Peyer's patch (tissue), 4 donors: ENCODE measurements at regions not wholly inside any gene's neighbourhood (a gene's known extent, or its start where the extent isn't known, plus 50 kb on each side); places are given as distances from the start of the nearest gene placed in this dataset.

Experiments
- DNase-seq, 3 donors: peaks; one replicate each; pipeline ENCODE4 v3.0.0-alpha.2; 2017 to 2019
- H3K27ac ChIP-seq, 4 donors: fragments of 200-600 bp; sonication (generic); one replicate each; pipeline ENCODE4 v1.5.1; 2016 to 2019
- H3K27me3 ChIP-seq, 2 donors: fragments of 200-600 bp; sonication (generic); one replicate each; pipeline ENCODE4 v1.5.1; 2019
- H3K36me3 ChIP-seq, 3 donors: fragments of 200-600 bp; sonication (generic); one replicate each; pipeline ENCODE4 v1.5.1; 2016 to 2019
- H3K4me1 ChIP-seq, 4 donors: fragments of 200-600 bp; sonication (generic); one replicate each; pipeline ENCODE4 v1.5.1; 2016 to 2019
- H3K4me3 ChIP-seq, 4 donors: fragments of 200-600 bp; sonication (generic); 1 replicate in 3 of 4; 2 replicates in 1 of 4; pipeline ENCODE4 v1.5.1; 2016 to 2019; ENCODE audit warnings: mild to moderate bottlenecking in 1 of 4
- H3K9me3 ChIP-seq, 4 donors: fragments of 200-600 bp; sonication (generic); one replicate each; pipeline ENCODE4 v1.5.1; 2016 to 2019; ENCODE audit warnings: mild to moderate bottlenecking in 1 of 4
- CTCF ChIP-seq, 6 experiments: fragments of 450-650 bp in 4 of 6; fragments of 200-600 bp in 2 of 6; sonication (generic) in 1 of 6; IDR thresholded peaks; one replicate each; pipeline ENCODE4 v1.5.1; 2017 to 2019; ENCODE audit warnings: antibody characterized with exemption in 6 of 6, mild to moderate bottlenecking in 3 of 6, moderate library complexity in 1 of 6
- POLR2A ChIP-seq, 2 donors: fragments of 450-650 bp; IDR thresholded peaks; one replicate each; pipeline ENCODE4 v1.5.1; 2017; ENCODE audit warnings: antibody characterized with exemption in 2 of 2, mild to moderate bottlenecking in 2 of 2, moderate library complexity in 2 of 2

GRCh38 chr2:192887337-192887736 is 692.6 kb upstream of the TMEFF2 start:
- H3K9me3 ChIP-seq = no peaks in the 10 kb centered on the region
- H3K36me3 ChIP-seq = no peaks in the 10 kb centered on the region
- H3K4me1 ChIP-seq = no peaks in the 10 kb centered on the region
- TF ChIP-seq POLR2A (IDR thresholded peaks at IDR 0.05) (no peak), CTCF (IDR thresholded peaks at IDR 0.05) (no peak)
- no peaks in the 10 kb centered on the region for H3K27me3 ChIP-seq
- DNase-seq = no peak
- no peak overlapping the region for H3K4me3 ChIP-seq
- H3K27ac ChIP-seq = no peak overlapping the region

- H3K36me3 ChIP-seq = no peaks in the 10 kb centered on the region
- no peaks in the 10 kb centered on the region for H3K4me1 ChIP-seq
- no peaks in the 10 kb centered on the region for H3K27me3 ChIP-seq
- TF ChIP-seq CTCF (IDR thresholded peaks at IDR 0.05) = no peak
- TF ChIP-seq POLR2A (IDR thresholded peaks at IDR 0.05) = no peak
- H3K27ac ChIP-seq = no peak overlapping the region
- no peak for DNase-seq
- H3K9me3 ChIP-seq = no peaks in the 10 kb centered on the region
- no peak overlapping the region for H3K4me3 ChIP-seq
Measured at GRCh38 chr2:192886636-192887035, 691.9 kb upstream of the TMEFF2 start.

DNA sequence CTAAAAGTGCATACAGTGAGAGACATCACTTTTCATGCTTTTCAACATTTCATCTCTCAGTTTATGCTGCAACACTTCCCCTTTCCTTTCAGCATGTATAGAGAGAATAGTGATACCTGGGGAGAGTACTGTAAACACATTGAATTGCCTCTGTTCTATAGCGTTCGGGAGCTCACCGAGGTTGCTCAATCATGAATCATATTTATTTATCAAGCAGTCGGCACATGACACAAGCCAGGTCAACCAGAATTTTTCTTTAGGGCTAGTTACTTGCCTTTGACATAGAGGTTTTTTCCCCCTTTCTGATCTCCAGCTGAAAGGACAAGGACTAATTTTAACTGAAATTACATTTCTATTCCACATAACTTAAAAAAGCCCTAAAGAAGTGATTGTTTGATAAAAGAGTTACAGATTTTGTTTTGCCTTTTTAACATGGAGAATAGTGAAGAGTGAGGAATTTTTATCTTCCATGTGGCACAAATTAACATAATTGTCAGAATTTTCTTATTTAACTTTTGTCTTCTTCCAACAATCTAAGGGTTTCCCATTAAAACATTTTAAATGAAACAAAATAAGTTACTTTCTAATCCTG is 690.9 kb upstream of the TMEFF2 start:
- H3K36me3 ChIP-seq = no peaks in the 10 kb centered on the region
- no peak overlapping the region for H3K27ac ChIP-seq
- H3K4me1 ChIP-seq = no peaks in the 10 kb centered on the region
- H3K27me3 ChIP-seq = no peaks in the 10 kb centered on the region
- DNase-seq = no peak
- no peaks in the 10 kb centered on the region for H3K9me3 ChIP-seq
- no peak overlapping the region for H3K4me3 ChIP-seq
- TF ChIP-seq POLR2A (IDR thresholded peaks at IDR 0.05) = no peak
- no peak for TF ChIP-seq CTCF (IDR thresholded peaks at IDR 0.05)

GRCh38 chr2:192877159-192877558 is 682.4 kb upstream of the TMEFF2 start:
- Histone ChIP-seq H3K36me3 (no peaks in the 10 kb centered on the region), H3K27ac (no peak overlapping the region), H3K27me3 (no peaks in the 10 kb centered on the region), H3K9me3 (no peaks in the 10 kb centered on the region), H3K4me1 (no peaks in the 10 kb centered on the region), H3K4me3 (no peak overlapping the region)
- TF ChIP-seq POLR2A (IDR thresholded peaks at IDR 0.05) (no peak), CTCF (IDR thresholded peaks at IDR 0.05) (no peak)
- no peak for DNase-seq

DNA sequence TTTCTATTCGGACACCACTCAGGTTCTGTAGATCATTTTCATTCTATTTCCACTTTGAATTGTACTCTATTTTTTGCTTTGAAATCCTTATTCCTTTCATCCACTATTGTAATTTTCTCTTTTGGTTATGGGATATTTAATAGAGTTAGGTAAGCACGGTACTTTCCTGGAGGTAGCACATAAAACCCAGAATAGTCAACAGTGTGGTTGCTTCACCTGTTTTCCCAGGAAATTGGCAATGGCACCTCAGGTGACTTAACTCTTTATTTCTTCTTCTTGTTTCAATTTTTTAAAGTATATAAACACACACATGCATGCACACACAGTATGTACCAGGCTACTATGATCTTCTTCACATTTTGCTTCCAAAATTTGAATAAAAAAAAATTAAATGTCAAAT is 682.0 kb upstream of the TMEFF2 start:
- Histone ChIP-seq H3K27me3 (no peaks in the 10 kb centered on the region), H3K27ac (no peak overlapping the region), H3K4me1 (no peaks in the 10 kb centered on the region), H3K9me3 (no peaks in the 10 kb centered on the region), H3K36me3 (no peaks in the 10 kb centered on the region), H3K4me3 (no peak overlapping the region)
- no peak for TF ChIP-seq POLR2A (IDR thresholded peaks at IDR 0.05)
- TF ChIP-seq CTCF (IDR thresholded peaks at IDR 0.05) = no peak
- no peak for DNase-seq

DNA sequence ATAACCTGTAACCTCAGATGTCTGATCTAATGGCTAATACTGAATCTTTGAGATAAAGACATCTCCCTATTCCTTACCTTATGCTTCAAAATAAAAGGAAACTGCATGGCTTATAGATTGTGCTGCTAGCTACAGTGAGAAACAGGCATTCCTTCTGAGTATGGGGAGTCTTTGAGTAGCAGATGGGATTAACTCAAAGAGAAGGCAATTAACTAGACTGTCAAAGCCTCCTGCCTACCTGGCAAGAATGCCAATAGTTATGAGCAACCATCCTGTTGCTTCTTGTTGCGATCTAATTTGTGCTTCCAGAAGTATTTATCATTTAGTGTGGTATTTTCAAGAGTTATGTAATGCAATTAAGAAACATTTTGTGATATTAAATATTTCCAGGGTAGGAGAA is 660.0 kb upstream of the TMEFF2 start:
- no peaks in the 10 kb centered on the region for H3K27me3 ChIP-seq
- H3K4me3 ChIP-seq = no peak overlapping the region
- H3K27ac ChIP-seq = no peak overlapping the region
- H3K4me1 ChIP-seq = no peaks in the 10 kb centered on the region
- no peak for TF ChIP-seq POLR2A (IDR thresholded peaks at IDR 0.05)
- no peak for TF ChIP-seq CTCF (IDR thresholded peaks at IDR 0.05)
- no peaks in the 10 kb centered on the region for H3K36me3 ChIP-seq
- DNase-seq = no peak
- no peaks in the 10 kb centered on the region for H3K9me3 ChIP-seq
